AG04450 (cell line): ENCODE measurements at regions not wholly inside any gene's neighbourhood (a gene's known extent, or its start where the extent isn't known, plus 50 kb on each side); places are given as distances from the start of the nearest gene placed in this dataset.
"Not testable (repeated sequence)": the region's sequence is repeated elsewhere in the genome, so short reads cannot be mapped to it uniquely, and the experiment has no call there.

ENCODE experiments used
- CTCF ChIA-PET: fragments of 300-600, 350-600 bp; formaldehyde crosslinking; extraction: SDS; loops from one replicate; lab custom pipeline; 2022; ENCODE audit warnings: antibody characterized with exemption, inconsistent platforms; lab: Charles Lee
- POLR2A ChIA-PET: fragments of 350-600 bp; formaldehyde crosslinking; extraction: SDS; loops from one replicate; lab custom pipeline; 2021; ENCODE audit warnings: antibody characterized with exemption, inconsistent platforms; lab: Yijun Ruan, JAX
- DNase-seq: peaks from one replicate; pipeline ENCODE4 v3.0.0-alpha.2; 2011; ENCODE audit warnings: low read depth, low spot score
- H3K27ac ChIP-seq: one replicate; pipeline ENCODE4 v1.5.1; 2012; ENCODE audit warnings: low read depth, low read length, control low read depth
- H3K27me3 ChIP-seq: one replicate; pipeline ENCODE4 v1.6.0; 2012; ENCODE audit warnings: low read length; ENCODE audit not compliant: control insufficient read depth, insufficient read depth
- H3K4me3 ChIP-seq: 2 replicates; pipeline ENCODE4 v1.5.1; 2011; ENCODE audit warnings: mild to moderate bottlenecking, low read depth, low read length, control low read depth
- H3K9me3 ChIP-seq: 2 replicates; pipeline ENCODE4 v1.5.1; 2012; ENCODE audit warnings: low read length; ENCODE audit not compliant: control insufficient read depth, insufficient read depth
- CTCF ChIP-seq: IDR thresholded peaks from 2 replicates; pipeline ENCODE4 v1.5.1; 2011; ENCODE audit warnings: low read depth, low read length, control low read depth, inconsistent platforms

- Histone ChIP-seq H3K27ac (no peak overlapping the region), H3K27me3 (no peaks in the 10 kb centered on the region), H3K9me3 (no peaks in the 10 kb centered on the region), H3K4me3 (no peak overlapping the region)
- ChIA-PET CTCF (no interaction called here), POLR2A (no interaction called here)
- DNase-seq, result no peak
- no peak for TF ChIP-seq CTCF
Observed at GRCh38 chr9:1880038-1880565, 135.0 kb upstream of the SMARCA2 start.

GRCh38 chr9:1881708-1882295 lies 133.3 kb upstream of the SMARCA2 start:
- no peak for TF ChIP-seq CTCF
- CTCF ChIA-PET, result no interaction called here
- H3K27me3 ChIP-seq, result no peaks in the 10 kb centered on the region
- H3K27ac ChIP-seq, result no peak overlapping the region
- H3K4me3 ChIP-seq, result no peak overlapping the region
- H3K9me3 ChIP-seq, result no peaks in the 10 kb centered on the region
- POLR2A ChIA-PET, result no interaction called here
- no peak for DNase-seq

DNA sequence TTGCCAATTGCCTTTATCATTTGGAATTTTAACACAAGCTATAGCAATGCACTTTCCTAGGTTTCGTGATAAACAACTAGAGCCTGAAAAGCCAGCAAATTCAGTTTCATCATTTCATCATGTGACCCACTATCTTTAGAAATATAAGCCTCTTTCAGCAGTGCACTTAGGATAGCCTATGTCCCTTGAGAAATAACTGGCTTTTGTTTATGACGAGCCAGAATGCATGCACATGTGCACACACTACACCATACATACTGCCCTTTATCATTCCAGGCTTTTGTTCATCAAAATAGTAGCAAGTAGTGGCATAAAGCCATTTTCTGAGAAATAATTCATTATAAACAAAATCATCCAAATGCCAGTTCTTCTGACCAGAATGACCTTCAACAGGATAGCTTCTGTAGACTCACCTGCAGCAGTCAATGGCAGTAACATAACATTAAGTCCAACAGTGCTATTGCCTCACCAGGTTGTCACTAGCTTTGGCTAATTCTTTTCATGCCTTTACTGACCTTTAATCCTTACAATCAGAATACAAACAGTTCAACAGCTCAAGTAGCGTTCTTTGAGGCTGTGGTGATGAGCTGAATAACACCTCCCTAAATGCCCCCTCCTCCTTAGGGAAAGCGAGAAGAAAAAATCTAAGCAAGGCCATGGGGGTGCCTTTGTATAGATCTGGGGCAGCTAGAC lies 132.3 kb upstream of the SMARCA2 start:
- no peak overlapping the region for H3K4me3 ChIP-seq
- H3K27ac ChIP-seq, result no peak overlapping the region
- H3K27me3 ChIP-seq, result no peaks in the 10 kb centered on the region
- TF ChIP-seq CTCF, result no peak
- DNase-seq, result no peak
- POLR2A ChIA-PET, result no interaction called here
- CTCF ChIA-PET, result no interaction called here
- no peaks in the 10 kb centered on the region for H3K9me3 ChIP-seq

DNA sequence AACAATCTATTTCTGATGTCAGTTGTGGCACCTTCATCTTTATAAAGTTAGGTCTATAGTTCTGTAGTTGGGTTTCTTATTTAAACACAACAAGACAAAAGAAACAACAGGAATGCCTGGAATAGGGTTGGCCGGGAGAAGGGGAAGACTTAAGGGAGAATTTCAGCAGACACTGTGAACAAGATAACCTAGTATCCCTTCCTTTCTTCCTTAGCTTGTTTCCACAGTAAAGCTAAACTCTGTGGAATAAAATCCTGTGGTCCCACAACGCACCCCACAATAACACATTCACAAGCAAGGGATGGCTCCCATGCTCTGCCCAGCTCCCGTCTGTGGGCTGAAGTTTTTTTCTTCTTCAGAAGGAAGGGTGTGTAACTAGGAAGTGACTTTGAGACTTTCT lies 124.9 kb upstream of the SMARCA2 start:
- H3K27ac ChIP-seq, result no peak overlapping the region
- POLR2A ChIA-PET, result no interaction called here
- H3K9me3 ChIP-seq, result no peaks in the 10 kb centered on the region
- no peak overlapping the region for H3K4me3 ChIP-seq
- CTCF ChIA-PET, result no interaction called here
- no peaks in the 10 kb centered on the region for H3K27me3 ChIP-seq
- DNase-seq, result no peak
- TF ChIP-seq CTCF, result no peak

DNA sequence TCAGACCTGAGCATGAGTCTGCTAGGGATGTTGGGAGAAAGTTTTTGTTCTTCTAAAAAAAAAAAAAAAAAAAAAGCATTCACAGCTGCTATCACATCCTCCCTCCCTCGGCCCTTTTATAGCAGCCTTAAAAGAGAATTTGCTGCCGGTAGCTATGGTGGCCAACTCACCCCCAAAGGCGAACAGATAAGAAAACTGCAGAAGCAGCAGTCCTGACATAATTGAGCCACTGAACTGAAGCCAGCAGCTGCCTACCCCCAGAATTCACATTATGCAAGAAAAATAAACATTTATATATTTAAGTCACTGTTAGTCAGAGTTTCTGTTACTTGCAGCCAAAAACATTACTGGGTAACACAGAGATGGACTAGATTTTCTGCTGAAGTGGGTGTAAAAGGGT lies 124.3 kb upstream of the SMARCA2 start:
- CTCF ChIA-PET, result no interaction called here
- Histone ChIP-seq H3K27ac (no peak overlapping the region), H3K4me3 (no peak overlapping the region), H3K27me3 (no peaks in the 10 kb centered on the region), H3K9me3 (no peaks in the 10 kb centered on the region)
- POLR2A ChIA-PET, result no interaction called here
- TF ChIP-seq CTCF, result no peak
- DNase-seq, result no peak

DNA sequence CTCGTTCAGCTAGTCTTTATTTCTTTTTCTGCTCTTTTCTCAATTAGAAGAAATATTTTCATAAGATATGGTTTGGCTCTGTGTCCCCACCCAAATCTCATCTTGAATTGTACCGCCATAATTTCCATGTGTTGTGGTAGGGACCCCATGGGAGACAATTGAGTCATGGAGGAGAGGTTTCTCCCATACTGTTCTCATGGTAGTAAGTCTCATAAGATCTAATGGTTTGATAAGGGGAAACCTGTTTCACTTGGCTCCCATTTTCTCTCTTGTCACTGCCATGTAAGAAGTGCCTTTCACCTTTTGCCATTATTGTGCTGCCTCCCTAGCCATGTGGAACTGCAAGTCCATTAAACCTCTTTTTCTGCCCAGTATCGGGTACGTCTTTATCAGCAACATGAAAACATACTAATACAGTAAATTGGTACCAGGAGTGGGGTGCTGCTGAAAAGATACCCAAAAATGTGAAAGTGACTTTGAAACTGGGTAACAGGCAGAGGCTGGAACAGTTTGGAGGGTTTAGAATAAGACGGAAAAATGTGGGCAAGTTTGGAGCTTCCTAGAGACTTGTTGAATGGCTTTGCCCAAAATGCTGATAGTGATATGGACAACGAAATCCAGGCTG lies 112.0 kb upstream of the SMARCA2 start:
- CTCF ChIA-PET, H3K27me3 ChIP-seq, H3K4me3 ChIP-seq, POLR2A ChIA-PET, H3K27ac ChIP-seq, H3K9me3 ChIP-seq, DNase-seq: not testable (repeated sequence)
